ENCODE measurements at regions not wholly inside any gene's neighbourhood (a gene's known extent, or its start where the extent isn't known, plus 50 kb on each side); places are given as distances from the start of the nearest gene placed in this dataset.

DNA sequence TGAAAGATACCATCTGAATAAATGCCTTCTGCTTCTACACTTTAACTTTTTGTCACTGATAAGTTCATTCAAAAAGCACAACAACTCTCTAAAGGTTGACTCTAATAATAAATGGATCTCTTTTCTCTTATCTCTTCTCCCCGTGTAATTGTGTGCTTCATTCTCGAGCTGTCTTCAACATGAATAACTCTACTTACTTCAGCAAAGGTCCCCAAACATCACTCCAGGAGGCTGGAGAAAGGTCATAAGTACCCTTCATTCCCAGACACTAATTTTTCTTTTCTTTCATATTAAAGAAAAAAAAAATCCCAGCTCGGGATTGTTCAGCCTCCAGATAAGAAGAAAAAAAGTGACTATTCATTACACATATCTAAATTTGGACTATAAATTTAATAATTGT is 222.2 kb downstream of the FOXO1 start:
- TF ChIP-seq, protein P1, sequence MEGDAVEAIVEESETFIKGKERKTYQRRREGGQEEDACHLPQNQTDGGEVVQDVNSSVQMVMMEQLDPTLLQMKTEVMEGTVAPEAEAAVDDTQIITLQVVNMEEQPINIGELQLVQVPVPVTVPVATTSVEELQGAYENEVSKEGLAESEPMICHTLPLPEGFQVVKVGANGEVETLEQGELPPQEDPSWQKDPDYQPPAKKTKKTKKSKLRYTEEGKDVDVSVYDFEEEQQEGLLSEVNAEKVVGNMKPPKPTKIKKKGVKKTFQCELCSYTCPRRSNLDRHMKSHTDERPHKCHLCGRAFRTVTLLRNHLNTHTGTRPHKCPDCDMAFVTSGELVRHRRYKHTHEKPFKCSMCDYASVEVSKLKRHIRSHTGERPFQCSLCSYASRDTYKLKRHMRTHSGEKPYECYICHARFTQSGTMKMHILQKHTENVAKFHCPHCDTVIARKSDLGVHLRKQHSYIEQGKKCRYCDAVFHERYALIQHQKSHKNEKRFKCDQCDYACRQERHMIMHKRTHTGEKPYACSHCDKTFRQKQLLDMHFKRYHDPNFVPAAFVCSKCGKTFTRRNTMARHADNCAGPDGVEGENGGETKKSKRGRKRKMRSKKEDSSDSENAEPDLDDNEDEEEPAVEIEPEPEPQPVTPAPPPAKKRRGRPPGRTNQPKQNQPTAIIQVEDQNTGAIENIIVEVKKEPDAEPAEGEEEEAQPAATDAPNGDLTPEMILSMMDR (IDR thresholded peaks at IDR 0.05): no peak
- no peak for TF ChIP-seq EP300 (IDR thresholded peaks at IDR 0.05)
- no peak for TF ChIP-seq POLR2A (IDR thresholded peaks at IDR 0.05)
